Pulmonary artery endothelial cell (primary cell): ENCODE measurements at regions not wholly inside any gene's neighbourhood (a gene's known extent, or its start where the extent isn't known, plus 50 kb on each side); places are given as distances from the start of the nearest gene placed in this dataset.
"Not testable (repeated sequence)": the region's sequence is repeated elsewhere in the genome, so short reads cannot be mapped to it uniquely, and the experiment has no call there.

Experiments
- DNase-seq: peaks from one replicate; pipeline ENCODE4 v3.0.0-alpha.2; 2011; ENCODE audit warnings: low read depth, low spot score

DNA sequence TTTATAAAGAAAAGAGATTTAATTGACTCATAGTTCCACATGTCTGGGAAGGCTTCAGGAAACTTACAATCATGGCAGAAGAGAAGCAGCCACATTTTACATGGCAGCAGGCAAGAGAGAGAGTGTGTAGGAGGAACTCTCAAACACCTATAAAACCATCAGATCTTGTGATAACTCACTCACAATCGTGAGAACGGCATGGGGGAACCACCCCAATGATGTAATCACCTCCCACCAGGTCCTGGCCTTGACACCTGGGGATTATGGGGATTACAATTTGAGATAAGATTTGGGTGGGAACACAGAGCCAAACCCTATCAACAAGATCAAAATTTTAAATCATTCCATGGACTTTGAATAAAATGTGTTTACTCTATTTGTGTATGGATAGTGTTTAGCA lies 575.6 kb downstream of the ADCYAP1 start:
- DNase-seq: no peak

- DNase-seq: no peak
These were observed 576.9 kb downstream of the ADCYAP1 start for GRCh38 chr18:1481577-1481976.

DNA sequence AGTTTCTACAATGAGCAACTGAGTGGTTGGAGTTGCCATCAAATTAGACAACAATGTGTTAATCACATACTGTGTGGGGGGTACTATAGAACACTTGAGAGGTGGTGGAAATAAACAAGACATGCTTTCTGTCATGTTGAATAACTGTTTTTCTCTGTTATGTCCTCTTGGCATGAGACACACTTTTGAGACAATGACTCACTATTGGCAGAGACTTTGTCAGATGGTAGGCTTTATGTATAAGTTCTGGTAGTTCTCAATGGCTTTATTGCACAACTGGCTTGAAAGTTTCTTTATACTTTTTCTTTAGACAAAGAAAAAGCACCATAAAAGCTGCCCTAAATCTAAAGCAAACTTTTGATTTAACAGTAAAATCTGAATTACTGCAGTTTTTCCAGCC lies 578.7 kb downstream of the ADCYAP1 start:
- DNase-seq: no peak

DNA sequence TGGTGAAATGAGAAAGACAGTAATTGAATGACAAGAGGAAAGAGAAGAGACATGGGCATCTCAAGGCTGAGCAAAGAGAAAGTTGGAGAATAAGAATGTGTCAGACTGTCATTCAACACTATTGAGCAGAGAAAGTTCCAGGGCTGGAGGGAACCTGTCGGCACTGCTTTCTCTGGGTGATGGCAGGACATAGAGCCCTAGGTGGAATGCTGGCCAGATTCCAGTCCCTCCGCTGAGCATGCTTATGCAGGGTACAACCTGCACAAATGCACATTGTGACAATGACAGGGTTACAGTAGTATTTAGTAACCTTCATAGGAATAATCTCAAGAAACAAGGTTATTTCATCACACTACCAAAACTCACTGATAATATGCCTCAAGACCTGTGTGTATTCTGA lies 582.8 kb downstream of the ADCYAP1 start:
- no peak for DNase-seq

GRCh38 chr18:1488394-1488793 lies 583.7 kb downstream of the ADCYAP1 start:
- no peak for DNase-seq

DNA sequence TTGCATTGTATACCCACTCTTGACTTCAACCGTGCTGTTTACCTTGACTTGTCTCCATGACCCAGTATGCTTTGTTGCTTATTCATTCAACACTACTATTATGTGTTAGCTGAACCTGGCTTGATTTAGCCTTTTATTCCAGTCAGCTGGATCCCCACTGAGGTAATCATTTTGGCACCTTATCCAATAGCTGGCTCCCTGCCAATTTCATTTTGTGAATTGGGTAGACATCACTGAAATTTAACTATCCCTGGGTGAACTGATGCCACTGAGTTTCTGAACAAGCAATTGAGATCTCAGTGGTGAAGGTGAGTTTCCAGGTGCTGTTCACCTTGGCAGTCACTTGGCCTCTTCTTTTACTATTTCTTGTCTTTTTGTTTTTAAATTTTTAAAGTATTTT lies 584.3 kb downstream of the ADCYAP1 start:
- no peak for DNase-seq

DNA sequence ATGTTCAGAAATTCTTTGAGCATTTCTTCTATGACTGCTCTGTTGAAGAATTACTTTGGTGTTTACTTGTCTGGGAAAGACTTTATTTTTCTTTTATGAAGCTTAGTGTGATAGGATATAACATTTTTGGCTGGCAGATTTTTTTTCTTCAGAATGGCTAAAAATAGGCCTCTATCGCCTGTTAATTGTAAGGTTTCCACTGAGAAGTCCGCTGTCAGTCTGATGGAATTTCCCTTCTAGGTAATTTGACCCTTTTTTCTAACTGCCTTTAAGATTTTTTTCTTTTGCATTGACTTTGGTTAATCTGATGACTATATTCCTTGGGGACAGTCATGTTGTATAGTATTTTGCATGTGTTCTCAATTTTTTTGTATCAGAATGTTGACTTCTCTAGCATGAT lies 590.7 kb downstream of the ADCYAP1 start:
- DNase-seq: no peak

GRCh38 chr18:1496096-1496495 lies 591.4 kb downstream of the ADCYAP1 start:
- no peak for DNase-seq

DNA sequence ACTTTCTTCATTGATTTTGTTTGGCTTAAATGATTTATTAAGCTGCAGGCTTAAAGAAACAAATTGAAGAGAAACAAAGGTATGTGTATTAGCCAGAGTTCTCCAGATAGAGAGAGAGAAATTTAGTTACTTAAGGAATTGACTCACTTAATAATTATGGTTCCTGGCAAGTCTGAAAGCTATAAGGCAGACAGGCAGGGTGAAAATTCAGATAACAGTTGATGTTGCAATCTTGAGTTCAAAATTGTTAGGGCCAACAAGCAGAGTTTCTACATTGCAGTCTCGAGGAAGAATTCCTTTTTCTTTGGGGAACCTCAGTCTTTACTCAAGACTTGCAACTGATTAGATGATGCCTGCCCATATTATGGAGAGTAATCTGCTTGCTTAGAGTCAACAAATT lies 593.5 kb downstream of the ADCYAP1 start:
- DNase-seq: no peak

- DNase-seq: no peak
These were observed 594.6 kb downstream of the ADCYAP1 start for GRCh38 chr18:1499265-1499664.

DNA sequence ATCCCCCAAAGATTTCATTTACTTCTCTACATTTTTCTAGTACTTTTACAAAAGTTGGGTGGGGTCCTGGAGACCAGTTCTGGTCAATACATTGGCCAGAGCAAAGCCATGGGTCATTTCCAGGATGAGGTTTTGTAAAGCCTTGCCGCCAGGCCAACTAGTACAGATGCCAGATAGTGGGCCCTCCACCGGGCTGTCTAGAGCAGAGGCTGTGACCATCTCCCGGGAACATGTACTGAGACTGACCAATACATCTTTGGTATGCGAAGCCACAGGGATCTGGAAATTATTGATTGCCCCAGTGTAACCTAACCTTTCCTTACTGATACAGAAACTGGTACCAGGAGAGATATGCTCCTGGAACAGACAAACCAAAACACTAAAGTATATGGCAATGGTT lies 599.2 kb downstream of the ADCYAP1 start:
- DNase-seq: no peak

- DNase-seq: no peak
These were observed 601.2 kb downstream of the ADCYAP1 start for GRCh38 chr18:1505856-1506255.

DNA sequence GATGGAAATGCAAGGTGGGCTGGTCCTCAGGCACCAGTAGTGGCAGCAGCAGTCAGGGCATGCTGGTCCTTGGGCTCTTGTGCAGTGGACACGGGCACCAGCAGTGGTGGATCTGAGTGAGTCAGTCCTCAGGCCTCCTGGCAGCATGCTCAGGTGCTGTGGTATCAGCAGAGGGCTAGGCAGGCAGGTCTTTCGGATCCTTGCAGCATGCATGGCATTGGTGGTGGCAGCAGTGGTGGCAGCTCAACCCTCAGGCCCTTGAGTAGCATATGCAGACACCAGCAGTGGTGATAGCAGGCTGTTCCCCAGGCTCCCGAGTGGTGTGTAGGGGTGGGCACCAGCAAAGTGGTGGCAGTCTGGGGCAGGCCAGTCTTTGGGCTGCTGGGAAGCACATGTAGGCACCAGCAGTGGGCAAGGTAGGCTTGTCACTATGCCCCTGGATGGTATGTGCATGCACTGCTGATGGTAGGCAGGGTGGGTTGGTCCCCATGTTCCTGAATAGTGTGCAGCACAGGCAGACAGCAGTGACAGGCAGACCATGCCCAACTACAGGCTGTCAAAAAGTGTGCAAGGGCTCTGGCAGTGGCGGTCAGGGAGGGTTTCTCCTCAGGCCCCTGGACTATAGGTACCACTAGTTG lies 606.0 kb downstream of the ADCYAP1 start:
- DNase-seq: no peak

- DNase-seq: no peak
These were observed 607.1 kb downstream of the ADCYAP1 start for GRCh38 chr18:1511619-1512311.

DNA sequence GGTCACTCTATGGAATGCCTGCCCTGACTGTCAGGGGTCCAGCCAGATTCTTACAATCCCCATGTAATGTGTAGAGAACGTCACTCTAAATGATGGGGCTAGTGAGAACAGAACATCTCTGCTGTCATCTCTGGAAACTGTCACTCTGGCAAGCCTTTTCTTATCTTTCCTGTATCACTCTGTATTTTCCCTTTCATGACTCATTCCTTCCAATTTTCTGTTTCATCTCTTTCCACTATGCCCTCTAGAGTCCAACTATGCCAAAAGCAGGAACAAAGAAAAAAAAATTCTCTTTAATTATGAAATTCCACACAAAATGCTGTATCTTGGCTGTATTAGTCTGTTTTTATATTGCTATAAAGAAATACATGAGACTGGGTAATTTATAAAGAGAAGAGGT lies 608.8 kb downstream of the ADCYAP1 start:
- no peak for DNase-seq

- not testable (repeated sequence) for DNase-seq
These were observed 617.0 kb downstream of the ADCYAP1 start for GRCh38 chr18:1521588-1522248.

- no peak for DNase-seq
These were observed 617.6 kb downstream of the ADCYAP1 start for GRCh38 chr18:1522249-1522615.

- no peak for DNase-seq
These were observed 622.3 kb downstream of the ADCYAP1 start for GRCh38 chr18:1526991-1527390.

- DNase-seq: no peak
These were observed 623.1 kb downstream of the ADCYAP1 start for GRCh38 chr18:1527805-1528204.

DNA sequence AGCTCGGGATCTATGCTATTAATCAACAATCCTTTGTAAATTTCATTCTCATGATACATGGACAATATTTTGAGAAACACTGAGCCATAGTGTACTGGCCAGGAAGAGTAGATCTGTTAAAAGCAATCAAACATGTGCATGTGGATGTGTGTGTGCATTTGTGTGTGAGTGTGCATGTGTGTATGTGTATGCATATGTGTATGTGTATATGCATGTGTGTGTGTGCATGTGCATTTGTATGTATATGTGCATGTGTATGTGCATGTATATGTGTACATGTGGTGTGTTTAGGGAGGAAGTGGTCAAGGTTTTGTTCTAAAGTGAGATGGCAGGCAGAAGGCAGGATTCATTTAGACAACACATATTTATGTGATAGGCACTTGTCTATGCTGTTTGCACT lies 623.8 kb downstream of the ADCYAP1 start:
- DNase-seq: no peak

- no peak for DNase-seq
These were observed 624.4 kb downstream of the ADCYAP1 start for GRCh38 chr18:1528964-1529509.

GRCh38 chr18:1530650-1531049 lies 626.0 kb downstream of the ADCYAP1 start:
- no peak for DNase-seq

DNA sequence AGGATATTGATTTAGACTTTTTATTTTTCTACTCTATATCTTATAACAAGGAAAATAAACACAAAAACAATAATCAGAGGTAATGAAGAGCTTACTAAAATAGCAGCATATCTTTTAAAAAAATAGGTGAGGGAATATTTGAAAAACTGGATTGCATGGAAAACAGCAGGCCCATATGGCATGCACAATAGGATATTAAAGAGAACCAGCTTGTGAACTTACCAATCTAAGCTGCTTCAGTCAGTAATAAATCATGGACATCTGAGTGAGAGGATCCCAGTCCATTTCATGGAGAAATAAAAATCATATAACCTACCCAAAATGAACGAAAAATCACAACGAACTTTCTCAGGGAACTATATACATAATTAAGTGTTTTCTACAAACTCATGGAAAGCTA lies 634.6 kb downstream of the ADCYAP1 start:
- no peak for DNase-seq
